Stimulated activated CD4-positive, alpha-beta T cell treated with anti-CD3 and anti-CD28 coated beads, Interleukin-12 subunit alpha, Interleukin-12 subunit beta, amount 100 ng/mL, for 24 hours (primary cell): ENCODE measurements at regions not wholly inside any gene's neighbourhood (a gene's known extent, or its start where the extent isn't known, plus 50 kb on each side); places are given as distances from the start of the nearest gene placed in this dataset.
"Not testable (repeated sequence)": the region's sequence is repeated elsewhere in the genome, so short reads cannot be mapped to it uniquely, and the experiment has no call there.

Source experiments
- DNase-seq, 2 experiments: peaks; one replicate each; pipeline ENCODE4 v3.0.0-alpha.2; 2020; ENCODE audit warnings: low read depth in 2 of 2

DNA sequence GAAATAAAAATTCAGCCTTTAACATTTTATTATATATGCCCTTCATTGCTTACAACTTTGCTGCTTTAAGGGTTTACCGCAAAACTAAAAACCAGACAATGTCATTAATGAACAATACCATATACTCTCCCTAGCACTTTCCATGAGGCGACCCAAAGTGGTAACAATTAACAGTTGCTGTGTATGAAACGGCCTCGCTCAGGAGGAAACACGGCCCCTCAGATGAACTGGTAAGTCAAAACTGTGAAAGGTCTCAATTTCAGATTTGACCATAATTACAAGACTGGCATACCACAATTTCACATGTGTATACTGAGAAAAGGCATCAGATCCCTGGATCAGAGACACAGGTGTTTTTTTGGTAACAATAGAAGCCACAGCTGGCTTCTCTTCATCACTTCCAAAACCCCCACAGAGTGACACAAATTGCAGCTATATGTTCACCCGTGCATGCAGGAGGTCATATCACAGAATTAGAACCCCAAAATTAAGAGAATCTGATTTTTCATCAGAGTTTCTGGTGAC, 611.9 kb upstream of the ADAMTS5 start:
- DNase-seq: no peak

DNA sequence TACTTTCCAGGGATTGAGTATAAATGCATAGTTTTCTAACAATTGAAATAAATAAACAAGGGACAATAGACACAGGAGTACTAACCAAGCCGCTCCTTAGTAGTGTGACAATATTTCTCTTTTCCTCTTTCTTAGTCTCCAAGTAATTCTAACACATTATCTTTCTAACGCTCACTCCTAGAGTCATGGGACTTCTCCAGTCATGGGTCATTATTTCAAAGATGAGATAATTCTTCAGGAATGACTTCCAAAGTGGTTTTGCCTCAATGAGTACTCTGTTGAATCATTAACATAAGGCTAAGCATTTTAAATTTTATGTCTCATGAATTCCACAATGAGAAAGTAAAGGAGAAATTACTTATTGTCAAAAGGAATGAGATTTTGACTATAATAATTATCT, 605.8 kb upstream of the ADAMTS5 start:
- DNase-seq: no peak

- DNase-seq: no peak
Measured at GRCh38 chr21:27571706-27572105, 604.8 kb upstream of the ADAMTS5 start.

- no peak for DNase-seq
Measured at GRCh38 chr21:27570306-27570868, 603.5 kb upstream of the ADAMTS5 start.

DNA sequence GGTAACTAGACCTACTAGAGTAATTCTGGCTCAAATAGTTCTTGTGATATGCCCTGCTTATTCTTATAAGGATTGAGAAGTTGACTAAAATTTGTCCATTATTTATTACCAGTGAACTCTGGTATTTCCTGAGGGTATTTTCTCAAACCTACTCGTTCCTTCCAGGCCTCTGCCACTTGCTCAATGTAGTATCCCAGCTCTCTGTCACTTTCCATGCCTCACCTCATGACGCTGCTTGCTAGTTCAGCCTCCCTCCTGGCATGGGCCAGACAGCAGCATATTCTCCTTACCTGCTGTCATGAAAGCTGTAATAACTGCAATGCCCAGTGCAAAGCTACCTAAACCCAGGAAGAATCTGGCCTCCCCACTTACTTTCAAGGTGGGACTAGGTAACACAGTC, 602.9 kb upstream of the ADAMTS5 start:
- no peak for DNase-seq

DNA sequence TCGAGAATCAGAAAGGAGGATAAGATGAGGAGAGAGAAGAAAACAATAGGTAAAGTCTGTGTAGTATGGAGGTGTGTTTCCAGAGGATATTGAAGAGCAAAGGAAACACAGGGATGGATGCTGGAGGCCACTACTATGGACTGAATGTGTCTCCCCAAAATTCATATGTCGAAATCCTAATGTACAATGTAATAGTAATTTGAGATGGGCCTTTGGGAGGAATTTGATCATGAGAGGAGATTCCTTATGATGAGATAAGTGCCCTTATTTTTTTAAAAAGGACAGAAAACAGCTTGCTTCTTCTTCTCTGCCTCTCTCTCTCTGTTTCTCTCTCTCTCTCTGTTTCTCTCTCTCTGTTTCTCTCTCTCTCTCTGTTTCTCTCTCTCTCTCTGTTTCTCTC, 602.2 kb upstream of the ADAMTS5 start:
- no peak for DNase-seq

GRCh38 chr21:27567381-27567780, 600.5 kb upstream of the ADAMTS5 start:
- no peak for DNase-seq

DNA sequence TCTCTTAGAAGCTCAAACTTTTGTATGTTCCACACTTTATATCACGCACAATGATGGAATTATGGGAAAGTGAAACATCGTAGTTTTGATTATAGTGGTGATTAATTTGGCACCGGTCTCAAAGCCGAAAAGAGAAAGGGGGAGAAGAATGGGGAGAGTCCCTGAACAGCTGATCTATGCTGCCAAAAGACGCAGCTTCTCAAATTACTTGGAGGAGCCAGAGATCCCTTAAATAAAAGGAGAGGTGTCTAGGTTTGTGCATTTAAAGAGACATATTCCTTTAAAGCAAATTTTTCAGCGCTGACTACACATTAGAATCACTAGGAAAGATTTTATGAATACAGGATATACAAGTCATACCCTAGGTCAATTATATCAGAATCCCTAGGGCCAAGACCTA, 599.6 kb upstream of the ADAMTS5 start:
- DNase-seq: no peak

DNA sequence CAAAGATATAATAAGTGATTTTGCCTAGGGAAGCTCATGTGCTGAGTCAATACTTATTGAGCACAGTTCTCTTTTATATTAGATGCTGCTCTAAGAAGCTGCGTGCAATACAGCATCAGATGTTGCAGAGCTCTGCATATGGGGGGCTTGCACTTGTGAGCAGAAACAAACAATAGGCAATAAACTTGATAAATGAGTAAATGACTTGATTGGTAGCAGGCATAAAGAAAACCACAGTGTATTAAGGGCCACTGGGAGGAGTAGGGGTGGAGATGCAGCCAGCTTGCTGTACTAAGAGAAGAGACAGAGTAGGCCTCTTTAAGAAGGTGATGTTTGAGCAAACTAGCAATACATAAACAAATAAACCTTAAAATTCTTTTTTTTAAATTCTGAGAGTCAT, 598.5 kb upstream of the ADAMTS5 start:
- DNase-seq: no peak

GRCh38 chr21:27564684-27565301, 597.9 kb upstream of the ADAMTS5 start:
- no peak for DNase-seq

- no peak for DNase-seq
Measured at GRCh38 chr21:27562303-27562702, 595.4 kb upstream of the ADAMTS5 start.

DNA sequence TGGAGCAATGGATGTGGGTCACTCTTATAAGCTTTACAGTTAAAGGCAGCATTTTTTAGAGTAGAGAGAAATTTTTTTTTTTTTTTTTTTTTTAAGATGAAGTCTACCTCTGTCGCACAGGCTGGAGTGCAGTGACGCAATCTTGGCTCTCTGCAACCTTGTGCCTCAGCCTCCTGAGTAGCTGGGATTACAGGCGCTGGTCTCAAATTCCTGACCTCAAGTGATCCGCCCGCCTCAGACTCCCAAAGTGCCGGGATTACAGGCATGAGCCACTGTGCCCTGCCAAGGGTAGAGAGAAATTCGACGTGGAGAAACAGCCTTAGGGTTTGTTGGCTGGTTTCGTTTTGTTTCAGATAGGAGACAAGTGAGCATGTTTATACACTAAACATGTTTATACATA, 594.2 kb upstream of the ADAMTS5 start:
- no peak for DNase-seq

GRCh38 chr21:27557356-27557755, 590.5 kb upstream of the ADAMTS5 start:
- DNase-seq: no peak

GRCh38 chr21:27555996-27556395, 589.1 kb upstream of the ADAMTS5 start:
- DNase-seq: no peak

DNA sequence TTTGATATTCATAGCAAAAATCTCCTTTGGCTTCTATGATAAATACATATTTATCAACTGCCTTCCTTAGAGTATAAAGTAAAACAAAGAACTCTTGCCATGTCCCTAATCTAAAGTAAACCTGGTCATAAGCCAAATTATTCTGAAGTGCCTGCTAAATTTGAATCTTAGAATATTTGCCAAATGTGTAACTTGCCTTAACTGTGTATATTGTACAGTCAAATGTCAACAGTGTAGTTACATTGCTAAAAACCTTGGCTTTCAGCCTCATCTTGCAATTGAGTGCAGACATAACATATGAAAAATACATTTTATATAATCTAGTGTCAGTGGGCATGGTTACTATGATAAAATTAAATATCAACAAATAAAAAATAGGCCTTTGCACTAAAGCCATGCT, 583.4 kb upstream of the ADAMTS5 start:
- no peak for DNase-seq

GRCh38 chr21:27548486-27548885, 581.6 kb upstream of the ADAMTS5 start:
- no peak for DNase-seq

DNA sequence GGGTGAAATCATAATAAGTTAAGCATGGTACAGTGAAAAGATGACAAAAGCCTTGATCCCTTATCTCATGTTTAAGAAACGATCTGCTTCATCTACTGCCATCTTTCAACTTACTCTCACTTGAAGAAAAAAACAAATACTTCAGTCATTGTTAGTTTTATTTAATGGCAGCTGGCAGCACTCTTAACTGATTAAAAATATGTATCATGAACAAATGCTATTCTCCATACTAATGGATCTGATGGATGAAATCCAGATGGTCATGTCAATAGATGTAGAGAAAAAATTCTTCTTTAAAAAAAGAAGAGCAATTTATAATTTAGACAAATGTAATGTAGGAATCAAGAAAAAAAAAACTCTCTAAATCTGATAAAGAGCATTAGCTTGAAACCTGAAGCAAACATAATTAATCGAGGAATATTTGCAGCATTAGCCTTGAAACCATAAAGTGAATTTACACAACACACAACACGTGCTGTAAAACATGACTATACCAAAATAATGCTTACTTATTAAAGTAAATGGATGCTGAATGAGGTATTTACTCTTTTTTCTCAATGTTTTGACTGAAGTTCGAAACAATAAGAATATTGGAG, 579.0 kb upstream of the ADAMTS5 start:
- DNase-seq: no peak

GRCh38 chr21:27542126-27542525, 575.2 kb upstream of the ADAMTS5 start:
- DNase-seq: not testable (repeated sequence)

GRCh38 chr21:27536319-27536718, 569.4 kb upstream of the ADAMTS5 start:
- no peak for DNase-seq

- DNase-seq: no peak
Measured at GRCh38 chr21:27535188-27535587, 568.3 kb upstream of the ADAMTS5 start.

DNA sequence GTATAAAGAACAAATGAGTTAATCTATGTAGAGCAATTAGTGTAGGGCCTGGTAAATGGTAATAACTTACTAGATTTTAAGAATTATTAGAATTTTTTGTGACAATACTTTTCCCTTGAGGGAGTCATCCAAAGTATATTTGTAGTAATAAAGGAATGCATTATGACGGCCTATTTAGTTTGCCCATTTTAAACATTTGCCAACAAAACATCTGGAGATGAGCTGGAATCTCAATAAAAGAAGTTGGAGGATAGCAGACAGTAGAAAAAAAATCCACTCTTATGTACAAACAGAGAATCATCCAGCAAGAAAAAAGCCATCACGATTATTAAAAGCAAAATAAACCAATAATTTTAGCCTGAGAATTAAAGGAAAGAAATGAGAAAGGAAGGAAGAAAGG, 567.3 kb upstream of the ADAMTS5 start:
- no peak for DNase-seq

- no peak for DNase-seq
Measured at GRCh38 chr21:27532076-27532475, 565.2 kb upstream of the ADAMTS5 start.

DNA sequence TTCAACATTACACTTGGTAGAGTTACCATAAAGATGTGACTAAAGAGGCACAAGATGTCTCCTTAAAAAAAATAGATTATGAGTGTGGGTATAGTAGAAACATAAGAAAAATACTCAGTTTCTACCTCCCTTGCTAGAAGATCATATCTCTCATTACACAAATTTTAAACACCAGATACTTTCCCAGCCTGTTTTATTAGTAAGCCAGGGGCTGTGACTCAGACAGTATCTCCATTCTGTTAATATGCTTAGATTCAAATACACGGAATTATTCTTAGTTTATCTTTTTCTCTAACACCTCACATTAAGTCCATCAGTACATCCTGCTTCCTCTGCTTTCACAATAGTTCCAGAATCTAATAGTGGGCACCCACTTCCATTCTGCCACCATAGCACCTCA, 561.8 kb upstream of the ADAMTS5 start:
- no peak for DNase-seq
